Neutrophil (primary cell): ENCODE measurements at regions not wholly inside any gene's neighbourhood (a gene's known extent, or its start where the extent isn't known, plus 50 kb on each side); places are given as distances from the start of the nearest gene placed in this dataset.

Experiments used
- H3K27ac ChIP-seq: fragments of 200-600 bp; sonication (generic); 2 replicates; pipeline ENCODE4 v1.5.1; 2016; ENCODE audit warnings: mild to moderate bottlenecking, moderate library complexity
- H3K27me3 ChIP-seq: fragments of 200-600 bp; sonication (generic); 2 replicates; pipeline ENCODE4 v1.6.0; 2016; ENCODE audit warnings: mild to moderate bottlenecking
- H3K36me3 ChIP-seq: fragments of 200-600 bp; sonication (generic); 2 replicates; pipeline ENCODE4 v1.5.1; 2017
- H3K4me1 ChIP-seq, 2 experiments: fragments of 200-600 bp in 1 of 2; sonication (generic) in 1 of 2; 1 replicate in 1 of 2; 2 replicates in 1 of 2; pipeline versions ENCODE4 v1.5.1 to v1.6.1; 2013 to 2016; ENCODE audit warnings: low read depth in 1 of 2, low read length in 1 of 2, mild to moderate bottlenecking in 1 of 2, moderate library complexity in 1 of 2; ENCODE audit not compliant: control insufficient read depth in 1 of 2, insufficient read depth in 1 of 2
- H3K4me3 ChIP-seq, 2 experiments: fragments of 200-600 bp in 1 of 2; sonication (generic) in 1 of 2; 1 replicate in 1 of 2; 2 replicates in 1 of 2; pipeline ENCODE4 v1.5.1; 2013 to 2016; ENCODE audit warnings: low read depth in 1 of 2, low read length in 1 of 2, mild to moderate bottlenecking in 1 of 2, moderate library complexity in 1 of 2
- H3K9me3 ChIP-seq: fragments of 200-600 bp; sonication (generic); 2 replicates; pipeline ENCODE4 v1.5.1; 2016
- CTCF ChIP-seq: fragments of 200-600 bp; sonication (generic); IDR thresholded peaks from 2 replicates; pipeline ENCODE4 v1.5.1; 2016; ENCODE audit warnings: antibody characterized with exemption

GRCh38 chr7:156163747-156164146 lies 351.5 kb upstream of the SHH start:
- Histone ChIP-seq H3K27me3 (peaks cover 4% of the 10 kb centered on the region), H3K4me3 (no peak overlapping the region), H3K36me3 (no peaks in the 10 kb centered on the region), H3K27ac (no peak overlapping the region), H3K9me3 (no peaks in the 10 kb centered on the region), H3K4me1 (no peaks in the 10 kb centered on the region)
- TF ChIP-seq CTCF, result no peak

- no peak for TF ChIP-seq CTCF
- H3K4me3 ChIP-seq, result no peak overlapping the region
- H3K36me3 ChIP-seq, result no peaks in the 10 kb centered on the region
- H3K27me3 ChIP-seq, result peaks cover 4% of the 10 kb centered on the region
- no peaks in the 10 kb centered on the region for H3K4me1 ChIP-seq
- no peak overlapping the region for H3K27ac ChIP-seq
- H3K9me3 ChIP-seq, result no peaks in the 10 kb centered on the region
Measured at GRCh38 chr7:156162451-156162850, 350.2 kb upstream of the SHH start.

- no peaks in the 10 kb centered on the region for H3K4me1 ChIP-seq
- H3K36me3 ChIP-seq, result no peaks in the 10 kb centered on the region
- no peak for TF ChIP-seq CTCF
- H3K4me3 ChIP-seq, result no peak overlapping the region
- H3K27me3 ChIP-seq, result peaks cover 4% of the 10 kb centered on the region
- H3K9me3 ChIP-seq, result no peaks in the 10 kb centered on the region
- no peak overlapping the region for H3K27ac ChIP-seq
Measured at GRCh38 chr7:156160811-156161210, 348.5 kb upstream of the SHH start.

- Histone ChIP-seq H3K9me3 (no peaks in the 10 kb centered on the region), H3K36me3 (no peaks in the 10 kb centered on the region), H3K4me1 (no peaks in the 10 kb centered on the region), H3K27ac (no peak overlapping the region), H3K27me3 (peaks cover 4% of the 10 kb centered on the region), H3K4me3 (no peak overlapping the region)
- TF ChIP-seq CTCF, result no peak
Measured at GRCh38 chr7:156158693-156159092, 346.4 kb upstream of the SHH start.

GRCh38 chr7:156158213-156158612 lies 345.9 kb upstream of the SHH start:
- no peak for TF ChIP-seq CTCF
- Histone ChIP-seq H3K4me3 (no peak overlapping the region), H3K36me3 (no peaks in the 10 kb centered on the region), H3K4me1 (no peaks in the 10 kb centered on the region), H3K27ac (no peak overlapping the region), H3K27me3 (peaks cover 4% of the 10 kb centered on the region), H3K9me3 (no peaks in the 10 kb centered on the region)

- no peaks in the 10 kb centered on the region for H3K9me3 ChIP-seq
- TF ChIP-seq CTCF, result no peak
- peaks cover 4% of the 10 kb centered on the region for H3K27me3 ChIP-seq
- no peaks in the 10 kb centered on the region for H3K4me1 ChIP-seq
- no peaks in the 10 kb centered on the region for H3K36me3 ChIP-seq
- H3K4me3 ChIP-seq, result no peak overlapping the region
- no peak overlapping the region for H3K27ac ChIP-seq
Measured at GRCh38 chr7:156157409-156158012, 345.2 kb upstream of the SHH start.
